HepG2 (cell line): ENCODE measurements at regions not wholly inside any gene's neighbourhood (a gene's known extent, or its start where the extent isn't known, plus 50 kb on each side); places are given as distances from the start of the nearest gene placed in this dataset.

ENCODE experiments used
- AHDC1 ChIP-seq: sonication (generic); formaldehyde crosslinking; IDR thresholded peaks from 2 replicates; pipeline ENCODE4 v1.5.1; 2020; ENCODE audit warnings: mild to moderate bottlenecking, missing genetic modification reagents, borderline replicate concordance
- ELK4 ChIP-seq: sonication (generic); formaldehyde crosslinking; IDR thresholded peaks from 2 replicates; pipeline ENCODE4 v1.9.0; 2021; ENCODE audit warnings: missing genetic modification reagents, borderline replicate concordance
- EP300 ChIP-seq, 3 experiments: sonication (generic) in 1 of 3; formaldehyde crosslinking in 1 of 3; IDR thresholded peaks; 2 replicates each; pipeline versions ENCODE4 v1.5.1 to v1.6.1; 2011 to 2020; ENCODE audit warnings: low read depth in 2 of 3, low read length in 2 of 3, borderline replicate concordance in 1 of 3, improper control_type of control experiment in 1 of 3, mild to moderate bottlenecking in 1 of 3, missing genetic modification reagents in 1 of 3, moderate library complexity in 1 of 3
- FOXA1 ChIP-seq, 2 experiments: fragments of 450-650 bp in 1 of 2; sonication (generic) in 1 of 2; formaldehyde crosslinking in 1 of 2; IDR thresholded peaks; 2 replicates each; pipeline versions ENCODE4 v1.4.0 to v1.6.1; 2016 to 2020; ENCODE audit warnings: missing genetic modification reagents in 1 of 2
- KLF16 ChIP-seq, 2 experiments: sonication (generic) in 1 of 2; formaldehyde crosslinking in 1 of 2; IDR thresholded peaks; 2 replicates each; pipeline versions ENCODE4 v1.6.1 to v1.8.0; 2016 to 2023; ENCODE audit warnings: missing genetic modification reagents in 2 of 2, missing compliant biosample characterization in 1 of 2
- MAF1 ChIP-seq: sonication (generic); formaldehyde crosslinking; IDR thresholded peaks from 2 replicates; pipeline ENCODE4 v1.5.0; 2020; ENCODE audit warnings: missing genetic modification reagents, borderline replicate concordance
- NFYB ChIP-seq: sonication (generic); formaldehyde crosslinking; IDR thresholded peaks from 2 replicates; pipeline ENCODE4 v1.4.0; 2020; ENCODE audit warnings: missing genetic modification reagents
- NR2F1 ChIP-seq, 2 experiments: fragments of 450-650 bp in 1 of 2; formaldehyde crosslinking in 1 of 2; IDR thresholded peaks; 2 replicates each; pipeline versions ENCODE4 v1.5.0 to v1.6.1; 2016 to 2020; ENCODE audit warnings: mild to moderate bottlenecking in 1 of 2, missing compliant biosample characterization in 1 of 2, missing genetic modification reagents in 1 of 2, moderate library complexity in 1 of 2
- PATZ1 ChIP-seq: sonication (generic); formaldehyde crosslinking; IDR thresholded peaks from 2 replicates; pipeline ENCODE4 v1.4.0; 2020; ENCODE audit warnings: missing genetic modification reagents
- ZBTB20 ChIP-seq: sonication (generic); formaldehyde crosslinking; IDR thresholded peaks from 2 replicates; pipeline ENCODE4 v1.8.1; 2023; ENCODE audit warnings: missing genetic modification reagents, low read depth, mild to moderate bottlenecking, borderline replicate concordance
- ZBTB42 ChIP-seq: sonication (generic); formaldehyde crosslinking; IDR thresholded peaks from 2 replicates; pipeline ENCODE4 v1.5.0; 2020; ENCODE audit warnings: mild to moderate bottlenecking, missing genetic modification reagents
- ZNF3 ChIP-seq: IDR thresholded peaks from 2 replicates; pipeline ENCODE4 v1.7.0; 2017; ENCODE audit warnings: inconsistent platforms
- ZNF615 ChIP-seq: sonication (generic); formaldehyde crosslinking; IDR thresholded peaks from 2 replicates; pipeline ENCODE4 v1.5.0; 2020; ENCODE audit warnings: mild to moderate bottlenecking, missing genetic modification reagents, borderline replicate concordance
- ZNF619 ChIP-seq: sonication (generic); formaldehyde crosslinking; IDR thresholded peaks from 2 replicates; pipeline ENCODE4 v1.4.0; 2020; ENCODE audit warnings: mild to moderate bottlenecking, missing genetic modification reagents
- ZNF839 ChIP-seq: sonication (generic); formaldehyde crosslinking; IDR thresholded peaks from 2 replicates; pipeline ENCODE4 v1.4.0; 2020; ENCODE audit warnings: missing genetic modification reagents, mild to moderate bottlenecking, borderline replicate concordance

- TF ChIP-seq AHDC1, result peak; percentile 67; the same call in 1 of the 2 replicates
- no peak for TF ChIP-seq ZNF3 (CRISPR knock-in tag)
- no peak for TF ChIP-seq NFYB (CRISPR knock-in tag)
- TF ChIP-seq EP300 (IDR thresholded peaks at IDR 0.05; ENCODE audit: low read depth in 2 of 2, low read length in 2 of 2), result peak in 1 of 2 experiments; percentile 72; a peak in 2 of 4 replicates
- TF ChIP-seq EP300 (CRISPR knock-in tag; IDR thresholded peaks at IDR 0.05; ENCODE audit: borderline replicate concordance), result no peak
- no peak for TF ChIP-seq ZNF619
- TF ChIP-seq PATZ1, result 0 out of 2 replicates have a peak, but pooled peaks have one; percentile 21
- TF ChIP-seq FOXA1 (IDR thresholded peaks at IDR 0.05), result no peak
- TF ChIP-seq FOXA1 (CRISPR knock-in tag; IDR thresholded peaks at IDR 0.05), result peak; percentile 62
- no peak for TF ChIP-seq ZBTB20
- 0 out of 4 replicates have a peak, but pooled peaks of 1 of the 2 experiments have one; percentile 24 for TF ChIP-seq KLF16 (CRISPR knock-in tag; IDR thresholded peaks at IDR 0.05)
- TF ChIP-seq ELK4 (CRISPR knock-in tag), result no peak
- no peak for TF ChIP-seq ZNF839 (CRISPR knock-in tag)
- TF ChIP-seq ZNF615 (CRISPR knock-in tag), result no peak
- TF ChIP-seq ZBTB42 (CRISPR knock-in tag), result no peak
- no peak for TF ChIP-seq NR2F1 (CRISPR knock-in tag; IDR thresholded peaks at IDR 0.05)
- no peak for TF ChIP-seq MAF1 (CRISPR knock-in tag)
Measured at GRCh38 chrX:30995060-30995700, 76.7 kb downstream of the FTHL17 start (continued).
